Natural killer cell (primary cell): ENCODE measurements at regions not wholly inside any gene's neighbourhood (a gene's known extent, or its start where the extent isn't known, plus 50 kb on each side); places are given as distances from the start of the nearest gene placed in this dataset.

Experiments
- ATAC-seq, 3 donors: fragments of 150-1000 bp in 2 of 3; fragments of 200-7000 bp in 1 of 3; cut with Tn5 transposase; 1 replicate in 1 of 3; 2 replicates in 2 of 3; pipeline ENCODE4 v1.10.0; 2021; ENCODE audit warnings: mild to moderate bottlenecking in 2 of 3, moderate library complexity in 2 of 3
- DNase-seq, 2 donors: peaks; one replicate each; pipeline versions ENCODE4 v3.0.0 to v3.0.0-alpha.2; 2013 to 2021; ENCODE audit warnings: mixed read lengths in 1 of 2
- H3K27ac ChIP-seq: one replicate; pipeline ENCODE4 v1.5.1; 2013; ENCODE audit warnings: mild to moderate bottlenecking, low read length
- H3K27me3 ChIP-seq: one replicate; pipeline ENCODE4 v1.6.1; 2013; ENCODE audit warnings: low read length; ENCODE audit not compliant: control insufficient read depth, insufficient read depth
- H3K36me3 ChIP-seq: one replicate; pipeline ENCODE4 v1.6.1; 2013; ENCODE audit warnings: low read length; ENCODE audit not compliant: control insufficient read depth, insufficient read depth
- H3K4me1 ChIP-seq: one replicate; pipeline ENCODE4 v1.6.1; 2013; ENCODE audit warnings: low read length; ENCODE audit not compliant: control insufficient read depth, insufficient read depth
- H3K4me3 ChIP-seq: one replicate; pipeline ENCODE4 v1.5.1; 2013; ENCODE audit warnings: low read length
- H3K9me3 ChIP-seq: one replicate; pipeline ENCODE4 v1.6.1; 2013; ENCODE audit warnings: low read length; ENCODE audit not compliant: control insufficient read depth, insufficient read depth
- H3K27ac Mint-ChIP-seq, 2 donors: one replicate each; pipeline ENCODE4 v1.8.0; 2022; ENCODE audit warnings: mild to moderate bottlenecking in 2 of 2, mixed read lengths in 2 of 2, moderate library complexity in 1 of 2
- H3K27me3 Mint-ChIP-seq, 2 donors: one replicate each; pipeline ENCODE4 v1.8.0; 2022; ENCODE audit warnings: low read depth in 2 of 2, mixed read lengths in 2 of 2
- H3K36me3 Mint-ChIP-seq: one replicate; pipeline ENCODE4 v1.8.0; 2022; ENCODE audit warnings: mixed read lengths
- H3K4me1 Mint-ChIP-seq, 2 donors: one replicate each; pipeline ENCODE4 v1.8.0; 2022; ENCODE audit warnings: mixed read lengths in 2 of 2
- H3K4me3 Mint-ChIP-seq: one replicate; pipeline ENCODE4 v1.8.0; 2022; ENCODE audit warnings: mild to moderate bottlenecking, moderate library complexity, mixed read lengths
- H3K9me3 Mint-ChIP-seq, 2 donors: one replicate each; pipeline ENCODE4 v1.8.0; 2022; ENCODE audit warnings: mixed read lengths in 2 of 2
- CTCF ChIP-seq: fragments of 200-600 bp; IDR thresholded peaks from one replicate; pipeline ENCODE4 v1.8.0; 2022; ENCODE audit warnings: antibody characterized with exemption
- WGBS: methylation state at CpG from one replicate; pipeline ENCODE4 v1.1.7; 2013; ENCODE audit warnings: missing lambda C conversion rate; ENCODE audit not compliant: insufficient coverage; 5-methylcytosine and 5-hydroxymethylcytosine counted together
- intact Hi-C: fragments of 100-400 bp; cut with micrococcal nuclease; formaldehyde crosslinking; loops from one replicate; pipeline ENCODE4 v1.14.2; 2022

DNA sequence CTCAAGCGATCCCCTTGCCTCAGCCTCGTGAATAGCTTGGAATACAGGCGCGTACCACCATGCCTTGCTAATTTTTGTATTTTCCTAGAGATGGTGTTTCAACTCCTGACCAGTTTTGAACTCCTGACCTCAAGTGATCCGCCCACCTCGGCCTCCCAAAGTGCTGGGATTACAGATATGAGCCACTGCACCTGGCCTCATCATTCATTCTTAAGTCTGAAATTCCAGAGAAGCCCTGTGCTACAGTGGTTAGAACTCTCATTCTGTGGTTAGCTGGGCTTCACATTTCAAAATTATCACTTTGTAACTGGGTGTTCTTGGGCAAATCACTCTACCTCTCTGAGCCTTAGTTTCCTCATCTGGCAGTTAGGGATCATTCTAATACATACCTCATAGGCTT is 86.1 kb upstream of the POU3F1 start:
- 86% methylated on average over 6 of the region's 6 CpGs for WGBS
- no peak for ATAC-seq
- no peaks in the 10 kb centered on the region for H3K36me3 Mint-ChIP-seq
- H3K9me3 ChIP-seq, result no peaks in the 10 kb centered on the region
- peaks cover 50 to 64% of the 10 kb centered on the region in 2 donors for H3K27me3 Mint-ChIP-seq
- H3K4me3 Mint-ChIP-seq, result no peak overlapping the region
- H3K9me3 Mint-ChIP-seq, result no peaks in the 10 kb centered on the region
- intact Hi-C loops, result no loop called here
- H3K4me3 ChIP-seq, result no peak overlapping the region
- no peak for TF ChIP-seq CTCF
- H3K36me3 ChIP-seq, result no peaks in the 10 kb centered on the region
- no peaks in the 10 kb centered on the region for H3K4me1 ChIP-seq
- no peak overlapping the region for H3K27ac Mint-ChIP-seq
- DNase-seq, result no peak
- no peaks in the 10 kb centered on the region for H3K27me3 ChIP-seq
- no peak overlapping the region for H3K27ac ChIP-seq
- H3K4me1 Mint-ChIP-seq, result no peaks in the 10 kb centered on the region

DNA sequence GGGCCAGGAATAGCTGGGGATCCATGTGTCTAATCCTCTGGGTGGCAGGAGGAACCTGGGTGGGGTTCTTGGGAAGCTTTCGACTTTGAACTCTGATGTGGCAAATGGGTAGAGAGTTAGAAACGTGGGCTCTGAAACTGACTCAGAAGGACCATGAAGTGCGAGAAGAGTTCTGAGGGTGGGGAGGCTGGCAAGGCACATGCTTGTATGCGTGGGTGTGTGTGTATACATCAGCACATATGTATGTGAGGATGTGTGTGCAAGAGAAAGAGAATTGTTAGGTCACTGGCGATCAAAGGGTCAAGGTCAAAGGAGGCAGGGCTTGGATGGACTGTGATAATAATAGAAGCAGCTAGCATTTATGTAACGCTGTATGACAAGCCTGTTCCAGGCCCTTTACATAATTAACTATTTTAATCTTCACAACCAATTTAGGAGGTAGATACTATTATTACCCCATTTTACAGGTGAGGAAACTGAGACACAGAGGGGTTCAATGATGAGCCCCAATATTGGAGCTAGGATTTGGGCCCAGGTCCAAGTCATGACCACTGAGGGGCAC is 84.5 kb upstream of the POU3F1 start:
- H3K36me3 ChIP-seq, result no peaks in the 10 kb centered on the region
- DNase-seq, result no peak
- H3K9me3 Mint-ChIP-seq, result no peaks in the 10 kb centered on the region
- H3K27me3 ChIP-seq, result no peaks in the 10 kb centered on the region
- no peaks in the 10 kb centered on the region for H3K4me1 Mint-ChIP-seq
- no peak overlapping the region for H3K4me3 Mint-ChIP-seq
- H3K4me3 ChIP-seq, result no peak overlapping the region
- H3K27ac ChIP-seq, result no peak overlapping the region
- WGBS, result 74% methylated on average over 5 of the region's 6 CpGs
- TF ChIP-seq CTCF, result no peak
- no peak overlapping the region for H3K27ac Mint-ChIP-seq
- no peaks in the 10 kb centered on the region for H3K4me1 ChIP-seq
- intact Hi-C loops, result no loop called here
- no peaks in the 10 kb centered on the region for H3K36me3 Mint-ChIP-seq
- ATAC-seq, result no peak
- H3K27me3 Mint-ChIP-seq, result peaks cover 39 to 49% of the 10 kb centered on the region in 2 donors
- no peaks in the 10 kb centered on the region for H3K9me3 ChIP-seq

DNA sequence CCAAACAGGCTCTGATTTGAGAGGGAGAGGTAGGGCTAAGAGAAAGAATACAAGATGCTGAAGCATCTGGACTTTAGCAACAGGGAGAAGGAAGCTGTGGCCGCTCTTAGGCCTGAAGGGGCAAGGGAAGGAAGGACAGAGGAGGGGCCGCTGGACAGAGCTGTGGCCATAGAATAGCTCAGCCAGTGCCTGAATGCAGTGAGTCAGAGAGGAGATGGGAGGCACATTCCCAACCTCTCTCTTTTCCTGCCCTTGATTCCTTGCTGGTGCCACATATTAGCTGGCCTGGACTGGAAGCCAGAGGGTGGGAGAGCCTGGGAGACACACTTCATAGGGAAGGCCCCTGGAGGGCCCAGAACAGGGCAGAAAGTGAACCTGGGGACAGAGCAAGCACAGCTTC is 83.4 kb upstream of the POU3F1 start:
- H3K9me3 Mint-ChIP-seq, result no peaks in the 10 kb centered on the region
- no peak for ATAC-seq
- DNase-seq, result no peak
- H3K4me1 Mint-ChIP-seq, result no peaks in the 10 kb centered on the region
- WGBS, result 92% methylated on average over 2 of the region's 2 CpGs
- Histone ChIP-seq H3K27me3 (no peaks in the 10 kb centered on the region), H3K27ac (no peak overlapping the region), H3K4me3 (no peak overlapping the region), H3K4me1 (no peaks in the 10 kb centered on the region), H3K9me3 (no peaks in the 10 kb centered on the region), H3K36me3 (no peaks in the 10 kb centered on the region)
- H3K27me3 Mint-ChIP-seq, result peaks cover 28 to 37% of the 10 kb centered on the region in 2 donors
- intact Hi-C loops, result no loop called here
- H3K27ac Mint-ChIP-seq, result no peak overlapping the region
- no peak for TF ChIP-seq CTCF
- H3K36me3 Mint-ChIP-seq, result no peaks in the 10 kb centered on the region
- no peak overlapping the region for H3K4me3 Mint-ChIP-seq

GRCh38 chr1:38129473-38129872 is 82.9 kb upstream of the POU3F1 start:
- Mint-ChIP-seq H3K9me3 (no peaks in the 10 kb centered on the region), H3K4me1 (no peaks in the 10 kb centered on the region), H3K27me3 (peaks cover 25 to 32% of the 10 kb centered on the region in 2 donors), H3K4me3 (no peak overlapping the region), H3K27ac (no peak overlapping the region), H3K36me3 (no peaks in the 10 kb centered on the region)
- 76% methylated on average over 5 of the region's 5 CpGs for WGBS
- no peak for ATAC-seq
- TF ChIP-seq CTCF, result no peak
- no peak for DNase-seq
- Histone ChIP-seq H3K27me3 (no peaks in the 10 kb centered on the region), H3K4me3 (no peak overlapping the region), H3K27ac (no peak overlapping the region), H3K9me3 (no peaks in the 10 kb centered on the region), H3K4me1 (no peaks in the 10 kb centered on the region), H3K36me3 (no peaks in the 10 kb centered on the region)
- intact Hi-C loops, result no loop called here
